ENCODE measurements at regions not wholly inside any gene's neighbourhood (a gene's known extent, or its start where the extent isn't known, plus 50 kb on each side); places are given as distances from the start of the nearest gene placed in this dataset.

DNA sequence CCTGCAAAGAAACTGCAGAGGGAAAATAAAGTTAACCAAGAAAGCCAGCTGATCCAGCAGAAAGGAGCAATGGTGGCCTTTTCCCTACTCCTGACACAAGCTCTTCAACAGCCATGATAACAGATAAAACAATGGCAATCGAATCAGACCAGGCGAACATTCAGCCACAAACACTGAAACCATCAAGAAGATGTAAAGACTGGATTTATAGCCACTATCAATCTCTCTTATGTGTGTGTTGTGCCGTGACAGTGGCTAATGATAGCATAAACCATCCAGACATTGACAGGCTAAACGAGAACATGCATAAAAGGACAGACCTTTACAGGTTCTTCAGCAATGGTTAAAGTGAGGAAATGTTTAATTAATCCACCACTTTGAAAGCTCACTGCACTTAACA lies 78.1 kb upstream of the RAB4A start:
- Histone ChIP-seq H3K4me1 (ENCODE audit: control insufficient read depth in 4 of 4, insufficient read depth in 4 of 4, low read length in 3 of 4) (no peaks in the 10 kb centered on the region), H3K36me3 (ENCODE audit: control insufficient read depth in 4 of 4, insufficient read depth in 3 of 4, low read depth in 1 of 4, low read length in 3 of 4) (no peaks in the 10 kb centered on the region), H3K9me3 (ENCODE audit: control insufficient read depth in 4 of 4, low read length in 3 of 4) (no peaks in the 10 kb centered on the region), H3K4me3 (ENCODE audit: low read depth in 1 of 3, low read length in 3 of 3) (no peak overlapping the region), H3K27ac (ENCODE audit: low read depth in 1 of 2, low read length in 2 of 2) (no peak overlapping the region), H3K27me3 (ENCODE audit: control insufficient read depth in 4 of 4, insufficient read depth in 4 of 4, low read length in 3 of 4) (no peaks in the 10 kb centered on the region), H3K9ac (ENCODE audit: low read depth in 1 of 2, low read length in 2 of 2) (no peak overlapping the region)
- TF ChIP-seq JUND (IDR thresholded peaks at IDR 0.05) (no peak), SP1 (IDR thresholded peaks at IDR 0.05) (no peak), HNF4A (conservative IDR thresholded peaks at IDR 0.05) (no peak), RAD21 (IDR thresholded peaks at IDR 0.05) (no peak), FOXA1 (IDR thresholded peaks at IDR 0.05) (no peak), REST (IDR thresholded peaks at IDR 0.05) (no peak), MAX (IDR thresholded peaks at IDR 0.05) (no peak), RXRA (IDR thresholded peaks at IDR 0.05) (no peak)
- TF ChIP-seq, protein P1, sequence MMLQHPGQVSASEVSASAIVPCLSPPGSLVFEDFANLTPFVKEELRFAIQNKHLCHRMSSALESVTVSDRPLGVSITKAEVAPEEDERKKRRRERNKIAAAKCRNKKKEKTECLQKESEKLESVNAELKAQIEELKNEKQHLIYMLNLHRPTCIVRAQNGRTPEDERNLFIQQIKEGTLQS (IDR thresholded peaks at IDR 0.05) = no peak
- WGBS = 91% methylated on average over 4 of the region's 4 CpGs
- no peak for DNase-seq (ENCODE audit: low spot score)

DNA sequence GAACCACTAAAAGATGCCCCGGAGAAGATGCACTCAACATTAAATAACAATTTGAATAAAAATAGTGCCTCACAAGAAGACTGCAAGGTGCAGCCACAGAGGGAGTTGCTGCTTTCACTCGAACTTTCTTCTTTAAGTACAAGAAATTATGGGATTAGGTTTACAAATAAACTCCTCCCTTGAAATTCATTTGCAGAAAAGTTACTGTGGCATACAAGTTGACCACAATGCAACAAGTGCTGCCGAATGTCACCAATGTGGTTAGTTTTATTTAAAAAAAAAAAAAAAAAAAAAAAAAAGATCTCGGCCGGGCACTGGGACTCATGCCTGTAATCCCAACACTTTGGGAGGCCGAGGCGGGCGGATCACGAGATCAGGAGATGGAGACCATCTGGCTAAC lies 76.8 kb upstream of the RAB4A start:
- DNase-seq (ENCODE audit: low spot score) = no peak
- no peak for TF ChIP-seq JUND (IDR thresholded peaks at IDR 0.05)
- TF ChIP-seq FOXA2 (IDR thresholded peaks at IDR 0.05) = no peak
- TF ChIP-seq REST (IDR thresholded peaks at IDR 0.05) = no peak
- no peak for TF ChIP-seq NR2F2 (IDR thresholded peaks at IDR 0.05)
- TF ChIP-seq MAX (IDR thresholded peaks at IDR 0.05) = no peak
- no peak for TF ChIP-seq HNF4G (IDR thresholded peaks at IDR 0.05)
- TF ChIP-seq FOXA1 (IDR thresholded peaks at IDR 0.05) = no peak
- no peak for TF ChIP-seq EGR1 (IDR thresholded peaks at IDR 0.05; ENCODE audit: low read depth in 2 of 2)
- no peak for TF ChIP-seq GABPA (IDR thresholded peaks at IDR 0.05 in 1 of 2, conservative IDR thresholded peaks at IDR 0.05 in 1 of 2)
- no peak for TF ChIP-seq TAF1 (conservative IDR thresholded peaks at IDR 0.05)
- Histone ChIP-seq H3K27me3 (ENCODE audit: control insufficient read depth in 4 of 4, insufficient read depth in 4 of 4, low read length in 3 of 4) (no peaks in the 10 kb centered on the region), H3K9me3 (ENCODE audit: control insufficient read depth in 4 of 4, low read length in 3 of 4) (no peaks in the 10 kb centered on the region), H3K4me3 (ENCODE audit: low read depth in 1 of 3, low read length in 3 of 3) (no peak overlapping the region), H3K9ac (ENCODE audit: low read depth in 1 of 2, low read length in 2 of 2) (no peak overlapping the region), H3K4me1 (ENCODE audit: control insufficient read depth in 4 of 4, insufficient read depth in 4 of 4, low read length in 3 of 4) (no peaks in the 10 kb centered on the region), H3K36me3 (ENCODE audit: control insufficient read depth in 4 of 4, insufficient read depth in 3 of 4, low read depth in 1 of 4, low read length in 3 of 4) (no peaks in the 10 kb centered on the region), H3K27ac (ENCODE audit: low read depth in 1 of 2, low read length in 2 of 2) (no peak overlapping the region)
- 89% methylated on average over 9 of the region's 9 CpGs for WGBS

All from liver (tissue), 7 donors.